Esophagus squamous epithelium (tissue), 5 donors: ENCODE measurements at regions not wholly inside any gene's neighbourhood (a gene's known extent, or its start where the extent isn't known, plus 50 kb on each side); places are given as distances from the start of the nearest gene placed in this dataset.

Experiments
- DNase-seq: peaks from one replicate; lab custom pipeline; 2025; lab: John Stamatoyannopoulos, UW
- H3K27ac ChIP-seq, 4 donors: fragments of 200-600 bp; sonication (generic); one replicate each; pipeline ENCODE4 v1.5.1; 2016 to 2019; ENCODE audit warnings: mild to moderate bottlenecking in 1 of 4
- H3K27me3 ChIP-seq, 4 donors: fragments of 200-600 bp; sonication (generic); 1 replicate in 3 of 4; 2 replicates in 1 of 4; pipeline versions ENCODE4 v1.5.1 to v1.6.0; 2017 to 2021; ENCODE audit warnings: antibody characterized with exemption in 1 of 4
- H3K36me3 ChIP-seq, 3 donors: fragments of 200-600 bp; sonication (generic); one replicate each; pipeline ENCODE4 v1.5.1; 2016 to 2019
- H3K4me1 ChIP-seq, 3 donors: fragments of 200-600 bp; sonication (generic); one replicate each; pipeline ENCODE4 v1.5.1; 2017 to 2019
- H3K4me3 ChIP-seq, 4 donors: fragments of 200-600 bp; sonication (generic); 1 replicate in 3 of 4; 2 replicates in 1 of 4; pipeline ENCODE4 v1.5.1; 2016 to 2019; ENCODE audit warnings: mild to moderate bottlenecking in 2 of 4, moderate library complexity in 1 of 4
- H3K9me3 ChIP-seq, 3 donors: fragments of 200-600 bp; sonication (generic); one replicate each; pipeline ENCODE4 v1.5.1; 2016 to 2019
- POLR2A ChIP-seq, 4 donors: fragments of 450-650 bp; IDR thresholded peaks; one replicate each; pipeline ENCODE4 v1.6.1; 2017; ENCODE audit warnings: antibody characterized with exemption in 4 of 4, mild to moderate bottlenecking in 4 of 4, moderate library complexity in 3 of 4
- WGBS, 2 donors: methylation state at CpG; one replicate each; pipeline ENCODE4 v1.1.5; 2018; 5-methylcytosine and 5-hydroxymethylcytosine counted together
- intact Hi-C: fragments of 100-400 bp; cut with DNase I; formaldehyde crosslinking; loops from one replicate; pipeline ENCODE4 v1.15.0; 2022
- TF ChIP-seq, protein P1 (sequence below), 6 experiments: fragments of 450-650 bp in 4 of 6; fragments of 200-600 bp in 2 of 6; sonication (generic) in 2 of 6; IDR thresholded peaks; one replicate each; pipeline ENCODE4 v1.5.1; 2016 to 2019; ENCODE audit warnings: antibody characterized with exemption in 6 of 6, mild to moderate bottlenecking in 4 of 6, moderate library complexity in 4 of 6
- donor health status: DM: yes; HTN: yes; CAD: no.

DNA sequence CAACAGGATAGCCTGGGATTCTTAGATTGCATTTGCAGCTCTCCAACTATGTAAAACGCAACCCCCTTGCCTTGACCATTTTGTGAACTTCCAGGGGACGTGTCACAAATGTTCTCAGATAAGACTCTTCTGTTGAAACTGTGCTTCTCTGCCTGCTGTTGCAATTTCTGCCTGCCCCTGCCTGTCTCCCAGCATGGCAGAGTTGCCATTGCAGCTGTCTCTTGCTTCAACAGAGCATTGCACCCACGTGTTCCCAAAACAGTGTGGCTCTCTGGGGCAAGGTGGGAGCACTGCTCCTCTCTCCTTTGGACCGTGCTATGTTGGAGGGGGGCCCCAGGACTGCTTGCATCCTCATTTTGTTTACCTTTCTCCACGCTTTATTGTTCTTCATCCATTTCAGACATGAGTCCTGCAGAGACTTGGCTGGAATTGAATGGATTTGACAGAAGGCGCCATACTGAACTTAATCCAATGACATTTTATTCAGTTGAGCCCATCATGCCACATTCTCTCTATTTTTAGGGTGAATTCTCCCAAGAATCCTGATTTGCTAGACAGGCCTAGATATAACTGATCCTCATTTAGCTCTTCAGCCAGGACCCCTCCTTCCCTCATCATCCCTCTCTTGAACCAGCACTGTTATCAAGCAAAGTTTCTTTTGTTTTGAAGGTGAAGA, 90.7 kb downstream of the MAT2B start:
- Histone ChIP-seq H3K36me3 (no peaks in the 10 kb centered on the region), H3K9me3 (no peaks in the 10 kb centered on the region), H3K4me1 (no peaks in the 10 kb centered on the region), H3K4me3 (no peak overlapping the region), H3K27me3 (peaks cover 0 to 3% (median 0%) of the 10 kb centered on the region in 4 donors), H3K27ac (no peak overlapping the region)
- TF ChIP-seq POLR2A (IDR thresholded peaks at IDR 0.05) = no peak
- TF ChIP-seq, protein P1, sequence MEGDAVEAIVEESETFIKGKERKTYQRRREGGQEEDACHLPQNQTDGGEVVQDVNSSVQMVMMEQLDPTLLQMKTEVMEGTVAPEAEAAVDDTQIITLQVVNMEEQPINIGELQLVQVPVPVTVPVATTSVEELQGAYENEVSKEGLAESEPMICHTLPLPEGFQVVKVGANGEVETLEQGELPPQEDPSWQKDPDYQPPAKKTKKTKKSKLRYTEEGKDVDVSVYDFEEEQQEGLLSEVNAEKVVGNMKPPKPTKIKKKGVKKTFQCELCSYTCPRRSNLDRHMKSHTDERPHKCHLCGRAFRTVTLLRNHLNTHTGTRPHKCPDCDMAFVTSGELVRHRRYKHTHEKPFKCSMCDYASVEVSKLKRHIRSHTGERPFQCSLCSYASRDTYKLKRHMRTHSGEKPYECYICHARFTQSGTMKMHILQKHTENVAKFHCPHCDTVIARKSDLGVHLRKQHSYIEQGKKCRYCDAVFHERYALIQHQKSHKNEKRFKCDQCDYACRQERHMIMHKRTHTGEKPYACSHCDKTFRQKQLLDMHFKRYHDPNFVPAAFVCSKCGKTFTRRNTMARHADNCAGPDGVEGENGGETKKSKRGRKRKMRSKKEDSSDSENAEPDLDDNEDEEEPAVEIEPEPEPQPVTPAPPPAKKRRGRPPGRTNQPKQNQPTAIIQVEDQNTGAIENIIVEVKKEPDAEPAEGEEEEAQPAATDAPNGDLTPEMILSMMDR (IDR thresholded peaks at IDR 0.05) = no peak
- intact Hi-C loops = no loop called here
- no peak for DNase-seq
- WGBS, 2 donors = 55 to 70% methylated on average over 5 to 6 of the region's 6 CpGs

DNA sequence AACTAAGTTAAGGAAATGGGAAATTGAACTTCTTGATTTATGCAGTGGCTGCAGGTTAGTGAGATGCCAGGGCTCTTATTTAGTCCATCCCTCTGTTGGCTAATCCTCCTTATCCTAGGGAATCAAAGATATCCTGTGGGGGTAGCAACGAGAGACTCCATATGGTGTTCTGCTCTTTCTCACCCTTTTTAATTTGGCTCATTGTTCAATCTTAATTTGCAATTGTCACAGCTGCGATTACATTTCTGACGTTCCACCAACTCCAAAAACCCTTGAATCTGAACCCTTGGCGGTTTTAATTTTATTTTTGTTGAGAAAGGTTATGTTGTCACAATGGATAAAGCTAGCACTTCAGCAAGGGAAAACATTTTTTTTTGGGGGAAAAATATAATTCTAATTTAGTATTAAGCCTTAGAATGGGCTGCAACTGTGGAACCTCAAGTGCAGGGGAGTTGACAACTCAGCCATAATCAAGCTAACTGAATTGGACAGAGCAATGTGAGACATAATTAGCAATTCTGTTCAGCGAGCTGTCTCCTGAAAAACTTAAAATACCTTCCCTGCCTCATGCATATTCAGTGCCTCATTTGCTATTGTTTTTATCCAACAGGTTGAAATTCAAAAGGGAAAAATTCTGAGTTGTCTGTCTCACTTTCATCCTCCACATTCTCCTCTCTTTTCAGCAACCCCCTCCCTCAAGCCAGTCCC, 91.3 kb downstream of the MAT2B start:
- H3K9me3 ChIP-seq = no peaks in the 10 kb centered on the region
- H3K27me3 ChIP-seq = peaks cover 0 to 3% (median 0%) of the 10 kb centered on the region in 4 donors
- TF ChIP-seq, protein P1 (IDR thresholded peaks at IDR 0.05) = no peak
- TF ChIP-seq POLR2A (IDR thresholded peaks at IDR 0.05) = no peak
- H3K36me3 ChIP-seq = no peaks in the 10 kb centered on the region
- intact Hi-C loops = no loop called here
- H3K4me1 ChIP-seq = no peaks in the 10 kb centered on the region
- H3K4me3 ChIP-seq = no peak overlapping the region
- H3K27ac ChIP-seq = no peak overlapping the region
- no peak for DNase-seq
- WGBS, 2 donors = 74 to 78% methylated on average over 5 of the region's 5 CpGs

DNA sequence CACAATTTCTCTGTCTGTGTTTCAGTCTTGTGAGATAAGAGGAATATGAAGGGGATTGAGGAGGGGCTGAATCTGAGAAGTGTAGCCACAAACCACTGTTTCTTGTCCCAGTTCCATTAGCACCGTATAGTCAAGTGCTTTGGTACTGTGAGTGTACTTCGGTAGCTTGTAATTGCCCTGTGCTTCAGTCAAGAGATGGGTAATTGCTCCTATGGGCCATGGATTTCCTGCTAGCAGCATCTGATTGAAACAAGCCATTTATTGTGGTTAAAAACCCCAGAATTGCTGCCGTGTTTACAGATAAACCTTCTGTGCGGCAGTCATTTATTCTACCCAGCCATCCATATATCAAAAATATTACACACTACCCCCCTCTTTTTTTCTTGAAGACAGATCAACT, 98.6 kb downstream of the MAT2B start:
- Histone ChIP-seq H3K36me3 (no peaks in the 10 kb centered on the region), H3K27me3 (no peaks in the 10 kb centered on the region), H3K4me1 (no peaks in the 10 kb centered on the region), H3K9me3 (no peaks in the 10 kb centered on the region), H3K27ac (no peak overlapping the region), H3K4me3 (no peak overlapping the region)
- 58 to 74% methylated on average over 4 of the region's 4 CpGs for WGBS, 2 donors
- intact Hi-C loops = no loop called here
- TF ChIP-seq, protein P1 (IDR thresholded peaks at IDR 0.05) = no peak
- no peak for TF ChIP-seq POLR2A (IDR thresholded peaks at IDR 0.05)
- DNase-seq = no peak

DNA sequence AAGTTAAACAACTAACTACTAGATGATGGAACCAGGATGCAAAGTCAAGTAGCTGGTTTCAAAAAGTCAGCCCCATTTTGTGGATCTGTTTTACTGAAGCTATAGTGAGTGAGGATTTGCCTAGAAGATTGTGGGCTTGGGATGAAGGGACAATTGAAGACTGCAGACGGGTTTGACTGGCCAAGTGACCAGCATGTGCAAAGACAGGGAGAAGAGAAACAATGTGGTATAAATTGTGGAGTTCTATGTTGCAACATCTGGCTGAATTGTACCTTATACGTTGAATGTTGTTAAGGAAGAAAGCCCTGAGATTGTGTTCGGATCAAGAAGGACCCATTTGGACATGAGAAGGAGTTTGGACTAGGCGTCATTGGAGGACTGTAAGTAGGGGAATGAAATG, 101.8 kb downstream of the MAT2B start:
- H3K27ac ChIP-seq = no peak overlapping the region
- H3K4me3 ChIP-seq = no peak overlapping the region
- 76 to 85% methylated on average over 4 of the region's 4 CpGs for WGBS, 2 donors
- no peak for DNase-seq
- intact Hi-C loops = no loop called here
- no peaks in the 10 kb centered on the region for H3K4me1 ChIP-seq
- TF ChIP-seq, protein P1 (IDR thresholded peaks at IDR 0.05) = no peak
- H3K27me3 ChIP-seq = no peaks in the 10 kb centered on the region
- no peaks in the 10 kb centered on the region for H3K36me3 ChIP-seq
- no peaks in the 10 kb centered on the region for H3K9me3 ChIP-seq

DNA sequence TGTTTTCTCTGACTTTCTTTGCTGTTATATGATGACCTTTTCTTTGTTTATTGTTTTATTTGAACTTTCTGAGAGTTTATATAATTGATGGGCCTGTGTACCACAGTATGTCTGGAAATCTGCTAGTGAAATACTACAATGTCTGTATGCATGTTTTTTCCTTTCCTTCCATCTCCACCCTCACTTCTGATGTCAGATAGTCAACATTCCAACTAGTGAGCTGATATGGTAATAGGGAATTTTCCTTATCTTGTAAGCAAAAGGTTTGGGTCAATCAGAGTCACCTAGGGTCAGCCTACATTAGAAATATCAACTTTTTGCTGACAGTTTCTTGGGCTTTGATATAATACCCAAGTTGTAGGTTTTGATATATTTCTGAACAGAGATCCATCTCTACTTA, 103.2 kb downstream of the MAT2B start:
- no peak overlapping the region for H3K4me3 ChIP-seq
- H3K4me1 ChIP-seq = no peaks in the 10 kb centered on the region
- H3K36me3 ChIP-seq = no peaks in the 10 kb centered on the region
- no peaks in the 10 kb centered on the region for H3K27me3 ChIP-seq
- intact Hi-C loops = no loop called here
- DNase-seq = no peak
- TF ChIP-seq, protein P1 (IDR thresholded peaks at IDR 0.05) = no peak
- no peak for TF ChIP-seq POLR2A (IDR thresholded peaks at IDR 0.05)
- H3K27ac ChIP-seq = no peak overlapping the region
- no peaks in the 10 kb centered on the region for H3K9me3 ChIP-seq
